SK-MEL-5 (cell line): ENCODE measurements at regions not wholly inside any gene's neighbourhood (a gene's known extent, or its start where the extent isn't known, plus 50 kb on each side); places are given as distances from the start of the nearest gene placed in this dataset.

Source experiments
- DNase-seq: peaks from one replicate; pipeline ENCODE4 v3.0.0-alpha.2; 2016; ENCODE audit warnings: low read depth, low spot score
- in situ Hi-C: cut with HindIII; loops from 2 replicates; pipeline ENCODE4 v1.10.0; 2016; ENCODE audit warnings: low sequenced_read_pairs, high pct_unique_total_duplicates, low pct_unique_long_range_greater_than_20kb

DNA sequence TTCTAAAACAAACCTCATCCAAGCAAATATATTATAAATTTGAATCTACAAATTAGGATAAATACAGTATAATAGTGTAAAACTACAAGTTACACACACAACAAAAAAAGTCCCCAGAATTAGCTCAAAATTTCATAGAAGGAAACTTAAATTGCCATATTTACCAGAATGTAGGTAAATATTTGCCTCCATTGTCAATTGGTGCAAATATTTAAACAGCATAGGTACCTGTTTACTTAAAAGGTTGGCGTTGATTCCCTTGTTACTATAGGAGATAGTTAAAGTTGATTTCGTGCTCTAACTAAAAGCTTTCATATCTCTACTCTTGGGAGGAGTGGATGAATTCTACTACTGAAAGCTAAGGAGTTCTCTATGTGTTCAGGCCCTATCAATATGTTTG, 111.6 kb upstream of the TENT5A start:
- no peak for DNase-seq
- in situ Hi-C loops: no loop called here

DNA sequence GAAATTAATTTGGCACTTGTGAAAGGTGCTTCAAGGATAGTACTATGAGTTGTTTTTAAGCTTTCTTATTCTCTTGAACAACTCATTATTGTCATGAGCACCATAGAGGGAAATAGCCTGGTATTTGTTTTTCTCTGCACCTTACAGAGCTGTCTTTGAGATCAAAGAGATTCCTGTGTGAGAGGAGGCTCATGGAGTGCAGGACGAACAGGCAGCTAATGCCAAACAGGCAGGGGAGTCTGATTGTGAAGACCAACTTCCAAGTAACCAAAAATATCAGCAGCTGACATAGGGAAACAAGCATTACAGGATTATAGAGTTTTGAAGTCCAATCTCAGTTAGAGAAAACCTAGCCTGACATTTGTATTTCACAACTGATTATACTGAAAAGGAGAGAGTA, 110.6 kb upstream of the TENT5A start:
- in situ Hi-C loops: no loop called here
- DNase-seq: no peak

DNA sequence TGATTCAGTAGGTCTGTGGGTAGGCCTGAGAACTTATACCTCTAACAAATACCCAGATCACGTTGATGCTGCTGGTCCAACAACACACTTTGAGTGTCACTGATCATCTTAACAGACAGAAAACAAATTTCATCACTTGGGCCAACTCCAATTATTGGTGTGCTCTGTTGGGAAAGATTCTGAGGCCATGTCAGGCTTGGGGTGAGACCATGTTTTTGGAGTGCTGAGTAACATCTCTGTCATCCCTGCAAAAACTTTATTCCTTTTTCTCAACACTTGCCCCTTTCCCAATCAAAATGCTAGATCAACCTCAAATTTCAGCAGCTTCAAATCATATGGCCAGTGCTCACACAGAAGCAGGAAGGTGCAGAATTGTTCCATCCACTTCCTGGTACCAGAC, 108.8 kb upstream of the TENT5A start:
- no peak for DNase-seq
- in situ Hi-C loops: no loop called here

DNA sequence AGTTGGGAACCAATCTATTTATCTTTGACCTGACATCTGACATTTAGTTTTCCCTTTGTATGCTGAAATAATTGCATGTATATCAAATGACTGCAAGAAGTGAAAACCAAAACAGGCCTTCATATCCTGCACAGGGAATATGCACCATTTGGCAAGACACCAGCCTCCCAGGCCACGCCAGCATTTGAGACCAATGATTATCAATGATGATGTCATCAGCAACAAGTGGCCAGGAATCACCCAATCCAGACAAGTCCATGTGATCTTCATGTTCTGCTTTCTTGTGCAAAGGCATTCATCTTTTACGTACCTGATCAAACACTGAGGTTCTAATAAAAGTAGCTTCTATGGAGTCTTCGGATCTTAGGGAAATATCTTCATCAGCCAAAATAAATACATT, 107.4 kb upstream of the TENT5A start:
- in situ Hi-C loops: no loop called here
- no peak for DNase-seq

DNA sequence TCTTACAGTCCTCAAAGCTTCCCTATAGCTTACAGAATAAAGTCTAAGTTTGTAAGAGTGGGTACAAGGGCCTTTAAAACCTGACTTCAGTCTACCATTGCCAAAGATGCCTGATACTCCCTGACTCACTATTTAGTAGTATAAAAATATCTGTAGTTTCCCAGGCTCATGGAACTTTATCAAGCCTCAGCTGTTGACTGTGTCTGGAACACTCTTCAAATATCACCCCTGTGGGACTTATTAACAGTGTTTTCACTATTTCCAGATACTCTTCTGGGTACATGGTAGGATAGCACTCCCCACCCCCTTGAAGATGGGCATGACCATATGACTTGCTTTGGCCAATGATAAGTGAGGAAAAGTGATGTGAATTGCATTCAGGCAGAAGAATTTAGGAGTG, 105.3 kb upstream of the TENT5A start:
- in situ Hi-C loops: no loop called here
- DNase-seq: no peak

- no peak for DNase-seq
- in situ Hi-C loops: no loop called here
Observed at GRCh38 chr6:81856872-81857271, 104.4 kb upstream of the TENT5A start.

- no peak for DNase-seq
- in situ Hi-C loops: no loop called here
Observed at GRCh38 chr6:81854474-81854873, 102.0 kb upstream of the TENT5A start.

GRCh38 chr6:81853975-81854374, 101.5 kb upstream of the TENT5A start:
- in situ Hi-C loops: no loop called here
- DNase-seq: no peak

DNA sequence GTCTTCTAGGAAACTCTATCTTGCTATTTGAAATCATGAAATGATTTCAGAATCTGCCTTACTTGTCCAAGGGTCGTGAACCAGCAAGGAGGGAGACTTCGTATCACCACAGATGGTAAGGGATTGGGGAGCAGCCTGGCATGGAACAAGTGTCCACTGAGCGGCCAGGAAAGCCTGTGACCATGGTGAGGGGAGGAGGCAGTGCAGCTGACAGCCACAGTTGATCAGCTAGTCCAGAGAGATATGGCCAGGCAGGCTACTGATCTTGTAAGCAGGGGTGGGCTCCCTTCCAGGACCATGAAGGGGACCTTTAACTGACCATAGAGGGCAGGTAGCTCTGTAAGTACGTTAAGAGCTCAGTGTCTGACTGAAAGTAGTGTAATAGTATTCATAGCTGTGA, 96.8 kb upstream of the TENT5A start:
- DNase-seq: no peak
- in situ Hi-C loops: no loop called here

DNA sequence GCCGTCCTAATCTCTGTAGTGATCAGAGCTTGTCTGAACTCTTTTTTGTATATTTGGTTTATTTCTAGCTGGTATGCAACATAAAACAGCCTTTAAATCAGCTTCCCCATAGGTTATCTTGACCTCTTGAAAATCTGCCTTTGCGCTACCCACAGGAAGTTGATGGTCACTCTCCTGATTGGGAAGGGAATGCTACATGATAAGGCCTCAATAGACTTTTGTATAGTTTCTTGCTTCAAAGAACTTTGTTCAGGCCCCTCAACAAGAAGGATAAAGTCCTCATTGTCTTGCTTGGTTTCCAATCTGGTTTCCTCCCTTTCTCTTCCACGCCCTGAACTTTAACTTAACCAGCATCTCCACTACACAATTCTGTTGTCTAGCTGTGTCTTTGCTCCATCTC, 95.4 kb upstream of the TENT5A start:
- in situ Hi-C loops: no loop called here
- DNase-seq: peak; percentile 88

- in situ Hi-C loops: no loop called here
- DNase-seq: no peak
Observed at GRCh38 chr6:81844686-81845085, 92.2 kb upstream of the TENT5A start.

DNA sequence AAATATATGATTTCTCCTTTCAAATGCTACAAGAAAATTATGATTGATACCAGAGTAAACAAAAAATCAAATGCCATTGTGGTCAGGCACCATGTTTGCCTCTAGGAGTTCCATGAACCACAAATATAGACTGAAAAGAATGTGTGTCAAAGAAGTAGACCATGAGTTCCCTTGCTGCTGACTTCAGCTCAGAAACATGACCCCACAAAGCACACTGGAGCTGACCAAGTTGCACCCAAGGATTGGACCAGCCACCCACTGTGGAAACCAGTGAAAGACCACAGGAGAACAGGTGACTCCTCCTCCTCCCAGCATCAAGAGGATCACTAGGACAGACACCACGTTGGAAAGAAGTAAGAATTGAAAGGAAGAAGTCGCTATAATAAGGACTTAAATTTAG, 90.8 kb upstream of the TENT5A start:
- in situ Hi-C loops: no loop called here
- peak; percentile 26 for DNase-seq

GRCh38 chr6:81842254-81842653, 89.8 kb upstream of the TENT5A start:
- DNase-seq: no peak
- in situ Hi-C loops: no loop called here

- in situ Hi-C loops: no loop called here
- DNase-seq: peak; percentile 54
Observed at GRCh38 chr6:81838724-81839426, 86.4 kb upstream of the TENT5A start.

GRCh38 chr6:81838031-81838430, 85.5 kb upstream of the TENT5A start:
- in situ Hi-C loops: no loop called here
- DNase-seq: no peak

DNA sequence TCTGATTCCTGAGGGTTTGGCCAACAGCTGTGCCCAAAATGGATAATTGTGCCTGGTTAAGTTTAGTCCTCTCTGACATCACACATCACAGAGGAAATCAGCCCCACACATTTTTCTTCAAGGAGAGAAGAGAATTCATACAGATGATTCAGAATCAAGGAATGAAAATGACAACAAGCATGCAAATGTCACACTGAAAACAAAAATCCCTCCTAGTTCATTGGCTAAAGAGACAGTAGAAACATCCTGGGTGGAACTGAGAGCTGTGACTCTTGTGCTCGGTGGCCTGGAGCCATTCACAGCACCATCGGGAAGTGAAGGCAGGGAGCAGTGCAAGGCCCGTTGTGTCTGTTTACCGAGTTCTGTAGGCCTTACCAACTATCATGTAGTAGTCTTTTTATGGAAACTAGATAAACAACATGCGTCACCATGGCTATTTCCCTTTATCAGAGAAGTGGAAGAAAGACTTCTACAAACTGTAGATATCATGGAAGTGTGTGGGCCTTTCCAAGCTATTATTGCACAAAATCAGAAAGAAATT, 81.7 kb upstream of the TENT5A start:
- in situ Hi-C loops: no loop called here
- peak; percentile 44 for DNase-seq

- in situ Hi-C loops: no loop called here
- DNase-seq: peak; percentile 12
Observed at GRCh38 chr6:81832304-81832703, 79.8 kb upstream of the TENT5A start.

GRCh38 chr6:81831274-81831673, 78.8 kb upstream of the TENT5A start:
- no peak for DNase-seq
- in situ Hi-C loops: no loop called here

DNA sequence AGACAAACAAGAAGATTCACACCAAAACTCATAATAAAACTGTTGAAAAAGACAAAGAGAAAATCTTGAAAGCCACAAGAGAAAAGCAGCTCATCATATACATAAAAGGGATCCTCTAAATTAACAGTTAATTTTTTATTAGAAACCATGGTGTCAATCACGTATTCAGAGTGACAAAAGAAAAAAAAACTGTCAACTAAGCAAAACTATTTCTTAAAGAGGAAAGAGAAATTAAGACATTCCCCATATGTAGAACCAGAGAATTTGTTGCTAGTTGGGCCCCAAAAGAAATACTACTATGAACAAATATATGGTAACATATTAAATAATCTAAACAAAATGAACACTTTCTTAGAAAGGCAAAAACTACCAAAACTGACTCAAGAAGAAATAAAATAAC, 74.3 kb upstream of the TENT5A start:
- in situ Hi-C loops: no loop called here
- DNase-seq: no peak

GRCh38 chr6:81822568-81822967, 70.1 kb upstream of the TENT5A start:
- no peak for DNase-seq
- in situ Hi-C loops: no loop called here
